GM10266 (cell line): ENCODE measurements at regions not wholly inside any gene's neighbourhood (a gene's known extent, or its start where the extent isn't known, plus 50 kb on each side); places are given as distances from the start of the nearest gene placed in this dataset.

Experiments used
- DNase-seq: peaks from one replicate; pipeline ENCODE4 v3.0.0; 2012; ENCODE audit errors: extremely low spot score
- CTCF ChIP-seq: IDR thresholded peaks from 2 replicates; pipeline ENCODE4 v1.5.1; 2012; ENCODE audit warnings: mild to moderate bottlenecking, low read depth; ENCODE audit not compliant: control insufficient read depth, insufficient read depth; ENCODE audit errors: missing control alignments

DNA sequence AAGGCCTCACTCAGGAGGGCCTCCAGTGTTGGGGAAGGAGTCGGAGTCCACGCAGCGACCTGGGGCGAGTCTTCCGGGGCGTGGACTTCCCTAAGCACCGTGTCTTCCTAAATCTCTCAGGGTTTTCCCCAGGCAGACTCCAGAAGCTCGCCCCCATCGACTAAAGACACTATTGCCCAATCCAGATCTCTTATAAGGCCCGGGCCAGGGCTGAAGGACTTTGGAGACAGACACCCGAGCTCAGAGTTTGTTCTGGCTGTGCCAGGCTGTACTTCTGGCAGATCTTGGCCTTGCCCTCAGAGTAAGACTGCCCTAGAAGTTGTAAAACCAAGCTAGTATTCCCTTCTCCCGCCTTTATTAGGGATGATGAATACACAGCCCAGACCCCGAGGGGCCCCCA lies 191.4 kb downstream of the BUD13 start:
- DNase-seq, result no peak
- no peak for TF ChIP-seq CTCF

DNA sequence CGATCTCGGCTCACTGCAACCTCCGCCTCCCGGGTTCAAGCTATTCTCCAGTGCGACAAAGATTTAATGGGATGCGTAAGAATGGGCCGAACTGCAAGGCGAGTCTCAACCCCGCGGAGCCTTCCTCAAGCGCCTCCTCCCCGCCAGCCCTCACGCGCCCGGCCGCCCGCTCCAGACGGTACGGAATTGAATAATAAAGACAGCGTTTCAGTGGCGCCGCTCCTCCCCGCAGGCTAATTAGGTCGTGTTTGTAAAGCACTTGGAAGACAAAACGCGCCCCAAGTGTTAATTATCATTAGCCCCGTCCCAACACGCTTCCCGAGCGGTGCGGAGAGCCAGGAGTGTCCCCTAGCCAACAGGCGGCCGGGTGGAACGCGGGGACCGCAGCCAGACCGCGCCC lies 192.0 kb downstream of the BUD13 start:
- no peak for DNase-seq

DNA sequence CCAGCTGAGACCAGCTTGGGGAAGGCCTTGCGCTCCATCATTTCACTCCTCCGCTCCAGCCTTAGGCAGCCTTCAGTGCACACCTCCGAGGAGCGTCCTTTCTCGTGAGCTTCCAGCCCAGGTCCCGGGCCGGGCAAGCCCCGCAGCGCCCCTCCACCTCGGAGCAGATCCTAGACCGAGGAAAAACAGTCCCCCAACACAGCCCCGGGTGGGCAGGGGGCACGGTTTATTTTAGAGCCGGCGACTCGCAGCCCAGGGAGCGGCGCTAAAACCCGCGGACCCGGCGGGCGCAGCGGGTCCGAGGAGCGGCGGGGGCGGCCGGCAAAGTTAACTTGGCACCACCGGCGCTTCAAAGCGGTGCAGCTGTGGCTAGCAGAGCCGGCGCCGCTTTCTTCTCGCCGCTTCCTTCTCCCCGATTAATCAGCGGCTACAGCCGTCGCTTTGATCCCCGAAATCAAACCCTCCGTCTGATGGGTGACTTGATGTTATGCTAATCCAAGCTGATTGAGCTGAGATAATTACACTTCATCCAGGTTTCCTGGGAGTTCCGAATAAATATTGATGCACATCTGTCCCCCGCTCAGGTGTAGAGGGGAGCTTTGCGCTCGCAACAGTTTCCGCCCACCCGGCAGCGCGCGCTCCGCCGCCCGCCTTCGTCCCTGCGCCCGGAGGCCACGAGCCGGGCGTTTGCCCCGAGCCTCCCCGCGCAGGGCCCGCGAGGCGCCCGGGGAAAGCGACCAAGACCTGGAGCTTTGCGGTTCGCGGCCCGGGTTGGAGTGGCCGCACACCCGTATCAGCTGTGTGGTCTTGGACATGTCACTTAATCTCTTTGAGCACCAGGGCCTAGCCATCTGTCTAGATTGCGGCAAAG lies 192.7 kb downstream of the BUD13 start:
- no peak for DNase-seq
- TF ChIP-seq CTCF, result no peak

More for the DNA sequence above, 192.0 kb downstream of the BUD13 start:
- no peak for TF ChIP-seq CTCF

DNA sequence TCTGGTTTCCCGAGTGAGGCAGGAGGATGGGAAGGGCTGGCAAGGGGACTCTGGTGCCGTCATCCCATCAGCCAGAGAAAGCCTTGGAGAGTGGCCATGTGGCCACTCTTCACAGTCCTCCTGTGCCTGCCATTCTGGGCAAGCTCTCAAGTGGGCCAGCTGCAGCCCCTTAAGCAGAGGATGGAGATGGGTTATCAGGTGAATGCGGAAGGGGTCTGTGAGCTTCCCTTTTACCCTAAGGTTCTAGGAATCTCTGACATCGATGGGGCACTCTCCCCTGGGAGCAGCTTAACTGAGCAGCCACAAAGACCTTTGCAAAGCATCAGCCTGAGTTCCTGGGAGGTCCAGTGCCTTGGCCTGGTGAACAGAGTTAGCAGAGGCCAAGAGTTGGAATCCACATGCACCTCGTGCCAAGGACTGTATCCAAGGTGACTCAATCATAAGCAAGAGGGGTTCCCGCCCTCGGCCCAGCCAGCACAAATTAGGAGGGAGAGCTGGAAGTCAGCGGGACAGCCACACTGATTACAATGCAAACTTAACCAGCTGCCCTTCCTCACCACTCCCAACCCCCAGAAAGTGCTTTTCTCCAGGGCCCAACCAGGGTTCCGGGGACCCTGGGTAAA lies 193.6 kb downstream of the BUD13 start:
- DNase-seq, result no peak
- no peak for TF ChIP-seq CTCF

DNA sequence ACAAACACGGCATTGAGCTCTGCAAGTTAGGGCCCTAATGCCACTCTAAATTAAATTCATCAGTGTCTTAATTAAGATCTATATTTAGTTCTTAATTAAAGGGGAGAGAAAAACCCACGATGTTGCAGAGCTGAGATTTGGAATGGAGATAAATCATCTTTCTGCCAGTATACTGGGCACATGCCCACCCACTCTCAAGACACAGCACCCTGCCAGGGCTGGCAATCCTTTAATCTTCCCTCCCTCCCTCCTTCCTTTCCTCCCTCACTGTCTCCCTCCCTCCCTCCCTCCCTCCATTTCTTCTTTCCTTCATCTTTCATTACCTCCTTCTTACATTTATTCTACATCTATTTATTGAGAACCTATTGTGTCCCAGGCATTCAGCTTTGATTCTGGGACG lies 194.8 kb downstream of the BUD13 start:
- TF ChIP-seq CTCF, result no peak
- no peak for DNase-seq

GRCh38 chr11:116577273-116577672 lies 195.5 kb downstream of the BUD13 start:
- no peak for TF ChIP-seq CTCF
- no peak for DNase-seq

DNA sequence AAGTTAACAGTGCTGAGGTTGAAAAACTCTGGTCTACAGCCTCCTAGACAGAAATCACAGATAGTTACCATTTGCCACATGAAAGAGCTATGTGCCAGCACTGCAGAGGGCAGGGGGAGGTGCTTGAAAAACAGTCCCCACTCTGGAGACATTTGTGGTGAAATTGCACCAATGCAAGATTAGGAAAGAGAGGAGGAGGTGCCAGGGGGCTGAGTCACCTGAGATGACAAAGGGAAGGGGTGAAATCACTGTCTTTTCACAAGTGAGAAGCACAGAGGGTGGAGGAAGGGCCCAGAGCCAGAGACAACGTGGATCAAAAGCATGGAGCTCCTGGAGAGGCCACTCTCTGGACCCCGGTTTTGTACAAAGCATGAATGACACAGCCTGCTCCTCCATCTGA lies 196.3 kb downstream of the BUD13 start:
- no peak for DNase-seq
- no peak for TF ChIP-seq CTCF
